ENCODE measurements at regions not wholly inside any gene's neighbourhood (a gene's known extent, or its start where the extent isn't known, plus 50 kb on each side); places are given as distances from the start of the nearest gene placed in this dataset.
A peak's percentile ranks its signal among the peaks of the same experiment; 100 is the strongest.
"Not testable (repeated sequence)": the region's sequence is repeated elsewhere in the genome, so short reads cannot be mapped to it uniquely, and the experiment has no call there.

DNA sequence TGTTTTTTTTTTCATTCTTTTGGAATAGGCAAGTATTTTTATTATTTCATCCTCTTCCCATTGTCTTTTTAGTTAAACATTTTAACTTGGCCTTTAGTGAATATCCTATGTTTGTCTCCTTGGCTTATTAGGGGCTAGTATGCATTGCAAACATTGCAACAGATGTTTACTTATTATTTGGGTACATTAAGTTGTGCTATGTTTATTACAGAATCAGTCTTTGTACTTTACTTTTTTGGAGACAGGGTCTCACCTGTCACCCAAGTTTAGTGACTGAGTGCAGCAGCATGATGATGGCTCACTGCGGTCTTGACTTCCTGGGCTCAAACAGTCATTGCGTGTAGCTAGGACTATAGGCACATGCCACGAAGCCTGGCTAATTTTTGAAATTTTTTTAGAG, 51.1 kb upstream of the NUDT6 start:
- DNase-seq (ENCODE audit: low read depth in 2 of 3, low spot score in 2 of 3): no peak

DNA sequence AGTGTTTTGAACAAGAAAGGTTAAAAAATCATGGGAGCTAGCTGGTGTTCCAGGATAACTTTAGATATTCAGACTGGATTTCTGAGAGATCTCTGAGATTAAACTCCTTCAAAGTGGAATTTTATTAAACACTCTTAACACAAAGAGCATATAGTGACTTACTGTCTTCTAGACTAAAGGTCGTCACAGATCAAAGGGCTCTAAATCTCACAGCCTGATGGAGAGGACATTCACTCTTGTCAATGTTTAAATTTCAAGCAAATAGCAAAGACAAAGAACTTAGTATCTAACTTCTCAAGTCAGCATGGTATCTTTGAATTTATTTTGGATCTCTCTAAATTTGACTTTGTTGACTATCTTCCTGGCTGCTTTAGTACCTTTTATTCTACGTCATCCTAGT, 53.7 kb upstream of the NUDT6 start:
- no peak for DNase-seq (ENCODE audit: low read depth in 2 of 3, low spot score in 2 of 3)

DNA sequence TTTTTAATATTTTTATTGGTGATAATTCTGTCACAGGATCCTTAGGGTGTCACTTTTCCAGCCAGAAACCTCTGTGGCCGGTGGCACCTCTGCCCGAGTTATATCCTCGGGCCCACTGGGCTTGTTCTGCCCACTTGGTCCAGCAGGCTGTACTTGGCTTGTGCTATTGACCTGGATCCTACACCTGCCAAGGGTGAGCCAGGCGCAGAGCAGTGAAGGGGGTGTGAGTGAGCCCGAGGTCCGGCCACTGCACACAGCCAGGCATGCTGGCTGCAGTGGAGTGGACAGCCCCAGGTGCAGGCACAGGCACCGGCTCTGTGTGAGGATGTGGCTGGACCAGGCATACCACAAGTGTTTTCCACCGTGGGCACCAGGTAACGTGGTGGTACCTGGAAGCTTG, 54.7 kb upstream of the NUDT6 start:
- no peak for DNase-seq (ENCODE audit: low read depth in 2 of 3, low spot score in 2 of 3)

DNA sequence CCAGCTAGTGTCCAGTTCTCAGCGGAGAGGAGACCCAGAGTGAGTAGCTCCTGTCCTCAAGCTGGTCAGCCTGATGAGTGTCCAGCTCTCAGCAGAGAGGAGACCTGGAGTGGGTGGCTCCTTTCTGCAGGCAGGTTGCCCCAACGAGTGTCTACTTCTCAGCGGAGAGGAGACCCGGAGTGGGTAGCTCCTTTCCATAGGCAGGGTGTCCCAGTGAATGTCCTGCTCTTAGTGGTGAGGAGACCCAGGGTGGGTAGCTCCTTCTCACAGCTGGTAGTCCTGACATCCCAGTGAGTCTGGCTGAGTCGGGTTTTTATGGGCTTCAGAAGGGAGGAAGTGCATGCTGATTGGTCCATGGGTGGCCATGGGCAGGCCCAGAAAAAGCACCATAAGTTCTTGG, 55.7 kb upstream of the NUDT6 start:
- no peak for DNase-seq (ENCODE audit: low read depth in 2 of 3, low spot score in 2 of 3)

DNA sequence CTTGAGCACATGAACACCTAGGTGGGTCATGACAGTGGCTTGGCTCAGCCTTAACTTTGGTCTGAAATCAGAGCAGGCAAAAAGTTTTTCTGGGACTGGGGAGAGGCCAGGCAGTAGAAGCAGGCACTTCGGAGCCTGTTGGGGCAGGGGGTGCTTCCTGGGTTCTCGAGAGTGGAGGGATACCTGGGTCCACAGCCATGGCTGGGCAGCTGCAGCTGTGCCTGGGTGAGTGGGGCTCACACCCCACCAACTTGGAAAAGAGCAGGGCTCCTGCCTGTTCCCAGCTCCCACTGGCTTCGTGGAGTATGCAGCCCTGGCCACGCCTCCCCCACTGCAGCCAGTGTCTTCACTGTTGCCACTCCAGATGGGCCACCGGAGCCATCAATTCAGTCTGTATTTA, 56.4 kb upstream of the NUDT6 start:
- no peak for DNase-seq (ENCODE audit: low read depth in 2 of 3, low spot score in 2 of 3)

DNA sequence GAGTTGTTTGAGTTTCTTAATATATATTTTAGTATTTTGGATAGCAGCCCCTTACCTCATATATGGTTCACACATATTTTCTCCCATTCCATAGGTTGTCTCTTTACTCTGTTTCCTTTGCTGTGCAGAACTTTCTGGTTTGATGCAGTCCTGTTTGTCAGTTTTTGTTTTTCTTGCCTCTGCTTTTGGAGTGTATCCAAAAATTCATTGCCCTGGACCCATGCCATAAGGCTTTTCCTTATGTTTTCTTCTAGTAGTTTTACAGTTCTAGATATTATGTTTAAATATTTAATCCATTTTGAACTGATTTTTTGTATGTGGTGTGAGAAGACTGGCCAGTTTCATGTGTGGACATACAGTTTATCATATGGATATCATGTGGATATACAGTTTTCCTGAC, 58.5 kb upstream of the NUDT6 start:
- no peak for DNase-seq (ENCODE audit: low read depth in 2 of 3, low spot score in 2 of 3)

DNA sequence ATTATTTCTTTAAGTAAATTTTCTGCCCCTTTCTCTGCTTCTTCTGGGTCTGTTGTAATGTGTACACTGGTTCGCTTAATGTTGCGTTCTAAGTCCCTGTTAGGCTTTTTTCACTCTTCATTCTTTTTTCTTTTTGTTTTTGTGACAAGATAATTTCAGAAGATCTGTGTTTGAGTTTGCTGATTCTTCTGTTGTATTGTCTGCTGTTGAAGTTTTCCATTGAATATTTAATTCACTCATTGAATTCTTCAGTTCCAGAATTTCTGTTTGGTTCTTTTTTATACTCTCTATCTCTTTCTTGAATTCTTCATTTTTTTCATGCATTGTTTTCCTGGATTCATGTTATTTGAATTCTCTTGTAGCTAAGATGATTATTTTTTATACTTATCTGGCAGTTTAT, 66.3 kb upstream of the NUDT6 start:
- DNase-seq (ENCODE audit: low read depth in 2 of 3, low spot score in 2 of 3): peak in 1 of 3 donors; percentile 16

DNA sequence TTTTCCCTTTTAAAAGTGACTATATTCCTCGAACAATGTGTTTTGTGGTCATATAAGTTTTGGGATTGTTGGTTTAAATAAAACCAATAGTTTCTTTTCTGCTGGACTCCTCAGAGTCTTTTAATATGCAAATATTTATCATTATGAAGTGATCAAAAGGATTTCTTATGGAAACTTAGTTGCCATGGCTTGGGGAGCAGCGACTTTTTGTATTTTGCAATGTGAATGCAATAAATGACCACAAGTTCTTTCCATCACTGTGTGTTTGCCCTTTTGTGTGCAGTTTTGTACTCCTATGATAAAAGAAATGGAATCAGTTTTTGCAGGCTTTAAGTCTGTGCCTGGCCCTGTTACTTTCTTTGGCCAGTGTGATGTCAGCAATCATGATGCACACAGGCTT, 68.5 kb upstream of the NUDT6 start:
- no peak for DNase-seq (ENCODE audit: low read depth in 2 of 3, low spot score in 2 of 3)

DNA sequence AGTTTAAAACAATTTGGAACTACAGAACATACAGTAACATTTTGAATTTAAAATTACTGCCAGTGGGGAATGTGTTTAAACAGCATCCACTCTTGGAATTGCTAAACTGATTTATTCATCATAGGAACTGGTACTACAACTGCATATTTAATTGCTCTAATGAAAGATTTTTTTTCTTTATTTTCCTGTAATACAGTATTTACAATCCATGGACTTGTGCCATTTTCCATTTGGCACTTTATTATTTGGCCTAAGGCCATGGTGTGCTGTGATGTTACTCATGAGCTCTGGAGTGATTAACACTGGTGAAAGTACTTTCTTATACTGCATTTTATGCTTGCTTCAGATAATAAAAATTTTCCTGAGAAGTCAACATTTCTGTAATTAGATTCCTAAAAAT, 69.7 kb upstream of the NUDT6 start:
- no peak for DNase-seq (ENCODE audit: low read depth in 2 of 3, low spot score in 2 of 3)

DNA sequence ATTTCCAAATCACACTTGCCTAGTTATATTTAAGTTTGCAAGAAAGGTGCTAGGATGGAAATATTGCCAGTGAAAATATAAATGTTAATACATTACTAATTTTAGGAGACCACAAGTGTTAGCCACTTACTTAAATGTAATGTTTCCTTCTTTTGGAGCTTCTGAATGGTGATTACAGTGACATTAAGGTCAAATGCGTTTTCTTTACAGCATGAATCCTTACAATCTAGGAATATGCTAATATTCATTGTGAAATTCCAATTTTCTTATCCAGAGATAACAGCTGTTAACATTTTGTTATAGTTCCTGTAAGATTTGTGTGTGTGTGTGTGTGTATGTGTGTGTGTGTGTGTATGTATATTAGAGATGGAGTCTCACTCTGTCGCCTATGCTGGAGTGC, 70.2 kb upstream of the NUDT6 start:
- DNase-seq (ENCODE audit: low read depth in 2 of 3, low spot score in 2 of 3): no peak

DNA sequence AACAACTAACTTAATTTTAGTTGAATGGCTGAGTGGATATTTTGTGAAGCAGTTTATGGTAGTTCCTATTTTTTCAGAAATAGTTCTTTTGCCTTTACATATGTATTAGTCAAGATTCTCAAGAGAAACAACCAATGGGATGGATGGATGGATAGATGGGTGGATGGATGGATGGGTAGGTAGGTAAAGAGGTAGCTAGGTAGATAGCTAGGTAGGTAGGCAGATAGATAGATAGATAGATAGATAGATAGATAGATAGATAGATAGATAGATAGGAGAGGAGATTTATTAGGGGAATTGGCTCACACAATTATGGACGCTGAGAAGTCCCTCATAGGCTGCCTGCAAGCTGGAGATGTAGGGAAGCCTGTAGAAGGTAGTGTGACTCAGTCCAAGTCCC, 74.0 kb upstream of the NUDT6 start:
- no peak for DNase-seq (ENCODE audit: low read depth in 2 of 3, low spot score in 2 of 3)

DNA sequence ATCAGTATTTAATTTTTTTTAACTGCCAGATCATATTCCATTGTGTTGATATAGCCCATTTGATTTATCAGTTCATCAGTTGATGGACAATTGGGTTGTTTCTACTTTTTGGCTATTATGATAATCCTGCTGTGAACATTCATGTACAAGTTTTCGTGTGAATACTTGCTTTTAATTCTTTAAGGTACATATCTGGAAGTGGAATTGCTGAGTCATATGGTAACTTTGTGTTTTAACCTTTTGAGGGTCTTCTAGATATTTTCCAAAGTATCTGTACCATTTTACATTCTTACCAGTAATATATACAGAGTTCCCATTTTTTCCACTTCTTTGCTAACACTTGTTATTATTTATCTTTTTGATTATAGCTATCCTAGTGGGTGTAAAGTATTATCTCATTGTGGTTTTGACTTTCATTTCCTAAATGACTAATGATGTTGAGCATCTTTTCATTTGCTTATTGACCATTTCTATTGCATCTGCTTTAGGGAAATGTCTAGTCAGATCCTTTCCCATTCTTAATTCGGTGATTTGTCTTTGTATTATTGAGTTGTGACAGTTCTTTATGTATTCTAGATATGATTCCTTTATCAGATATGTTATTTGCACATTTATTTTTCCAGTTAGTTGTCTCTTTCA, 75.2 kb upstream of the NUDT6 start:
- no peak for DNase-seq (ENCODE audit: low read depth in 2 of 3, low spot score in 2 of 3)

DNA sequence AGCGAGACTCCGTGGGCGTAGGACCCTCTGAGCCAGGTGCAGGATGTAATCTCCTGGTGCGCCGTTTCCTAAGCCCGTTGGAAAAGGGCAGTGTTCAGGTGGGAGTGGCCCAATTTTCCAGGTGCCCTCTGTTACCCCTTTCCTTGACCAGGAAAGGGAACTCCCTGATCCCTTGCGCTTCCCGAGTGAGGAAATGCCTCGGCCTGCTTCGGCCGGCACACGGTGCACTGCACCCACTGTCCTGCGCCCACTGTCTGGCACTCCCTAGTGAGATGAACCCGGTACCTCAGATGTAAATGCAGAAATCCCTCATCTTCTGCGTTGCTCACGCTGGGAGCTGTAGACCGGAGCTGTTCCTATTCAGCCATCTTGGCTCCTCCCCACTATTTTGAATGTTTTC, 81.7 kb upstream of the NUDT6 start:
- not testable (repeated sequence) for DNase-seq (ENCODE audit: low read depth in 2 of 3, low spot score in 2 of 3)

DNA sequence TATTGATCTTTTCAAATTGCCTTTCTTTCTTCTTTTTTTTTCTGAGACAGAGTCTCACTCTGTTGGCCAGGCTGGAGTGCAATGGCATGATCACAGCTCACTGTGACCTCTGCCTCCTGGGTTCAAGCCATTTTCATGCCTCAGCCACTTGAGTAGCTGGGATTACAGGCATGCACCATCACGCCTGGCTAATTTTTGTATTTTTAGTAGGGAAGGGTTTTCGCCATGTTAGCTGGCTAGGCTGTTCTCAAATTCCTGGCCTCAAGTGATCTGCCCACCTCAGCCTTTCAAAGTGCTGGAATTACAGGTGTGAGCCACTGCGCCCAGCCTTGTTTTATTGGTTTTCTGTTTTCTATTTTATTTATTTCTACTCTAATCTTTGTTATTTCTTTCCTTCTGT, 82.7 kb upstream of the NUDT6 start:
- not testable (repeated sequence) for DNase-seq (ENCODE audit: low read depth in 2 of 3, low spot score in 2 of 3)

DNA sequence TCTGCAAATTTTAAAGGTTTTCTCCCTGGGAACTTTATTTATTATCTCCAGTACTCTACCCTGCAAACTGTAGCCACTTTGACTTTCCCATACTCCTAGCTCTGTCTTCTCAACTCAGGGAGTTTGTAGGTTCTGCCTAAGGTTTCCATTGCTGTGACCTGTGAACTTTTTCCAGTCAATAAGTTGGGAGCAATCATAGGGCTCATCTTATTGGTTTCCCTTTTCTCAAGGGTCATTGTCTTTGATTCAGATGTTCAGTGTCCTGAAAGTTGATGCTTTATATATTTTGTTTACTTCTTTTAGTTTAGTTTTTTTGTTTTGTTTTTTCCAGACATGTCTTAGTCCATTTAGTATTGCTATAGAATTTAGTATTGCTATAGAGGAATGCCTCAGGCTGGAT, 85.3 kb upstream of the NUDT6 start:
- no peak for DNase-seq (ENCODE audit: low read depth in 2 of 3, low spot score in 2 of 3)

DNA sequence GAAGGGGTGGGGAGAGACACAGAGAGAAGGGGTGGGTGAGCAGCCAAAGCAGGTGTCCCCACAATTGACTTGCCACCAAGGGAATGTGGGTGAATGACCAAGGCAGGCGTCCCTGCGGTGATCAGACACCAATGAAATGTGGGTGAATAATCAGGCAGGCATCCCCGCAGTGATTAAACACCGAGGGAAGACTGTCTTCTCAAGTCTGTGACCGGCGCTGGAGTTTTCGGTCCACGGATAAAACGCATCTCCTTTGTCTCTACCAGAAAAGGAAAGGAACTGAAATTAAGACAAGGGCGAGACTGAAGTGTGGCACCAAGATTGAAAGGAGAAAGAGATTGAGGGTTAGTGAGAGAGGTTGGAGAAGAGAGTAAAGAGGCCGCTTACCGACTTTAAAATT, 90.0 kb upstream of the NUDT6 start:
- not testable (repeated sequence) for DNase-seq (ENCODE audit: low read depth in 2 of 3, low spot score in 2 of 3)

DNA sequence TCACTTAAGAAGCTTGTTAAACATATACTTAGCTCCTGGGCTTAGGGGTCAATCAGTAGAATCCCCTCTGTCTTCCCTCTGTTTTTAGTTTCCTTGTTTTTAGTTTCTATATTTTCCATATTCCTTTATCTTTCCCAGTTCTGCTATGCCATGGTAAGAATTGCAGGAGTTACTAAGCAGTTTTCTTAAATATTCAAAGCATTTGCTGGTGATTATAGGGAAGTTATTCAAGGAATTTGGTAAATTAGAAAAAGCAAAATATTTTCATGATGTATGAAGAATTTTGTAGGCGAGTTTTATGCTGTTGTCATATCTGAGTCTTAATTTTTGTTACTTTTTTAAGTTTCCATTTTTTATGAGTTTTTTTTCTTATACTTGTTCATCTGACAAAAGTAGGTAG, 91.6 kb upstream of the NUDT6 start:
- DNase-seq (ENCODE audit: low read depth in 2 of 3, low spot score in 2 of 3): no peak

DNA sequence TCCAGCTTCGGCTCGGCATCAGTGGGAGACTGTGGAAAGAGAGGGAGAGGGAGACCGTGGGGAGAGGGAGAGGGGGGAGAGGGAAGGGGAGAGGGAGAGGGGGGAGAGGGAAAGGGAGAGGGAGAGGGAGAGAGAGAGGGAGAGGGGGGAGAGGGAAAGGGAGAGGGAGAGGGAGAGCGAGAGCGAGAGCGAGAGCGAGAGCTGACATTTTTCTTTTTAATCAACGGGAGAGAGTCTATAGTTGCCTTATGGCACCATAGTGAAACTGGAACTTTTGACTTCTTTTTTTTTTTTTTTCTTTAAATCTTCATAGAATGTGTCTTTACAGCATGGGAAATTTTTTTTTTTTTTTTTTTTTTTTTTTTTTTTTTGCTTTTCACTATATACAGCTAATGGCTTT, 94.7 kb upstream of the NUDT6 start:
- no peak for DNase-seq (ENCODE audit: low read depth in 2 of 3, low spot score in 2 of 3)

DNA sequence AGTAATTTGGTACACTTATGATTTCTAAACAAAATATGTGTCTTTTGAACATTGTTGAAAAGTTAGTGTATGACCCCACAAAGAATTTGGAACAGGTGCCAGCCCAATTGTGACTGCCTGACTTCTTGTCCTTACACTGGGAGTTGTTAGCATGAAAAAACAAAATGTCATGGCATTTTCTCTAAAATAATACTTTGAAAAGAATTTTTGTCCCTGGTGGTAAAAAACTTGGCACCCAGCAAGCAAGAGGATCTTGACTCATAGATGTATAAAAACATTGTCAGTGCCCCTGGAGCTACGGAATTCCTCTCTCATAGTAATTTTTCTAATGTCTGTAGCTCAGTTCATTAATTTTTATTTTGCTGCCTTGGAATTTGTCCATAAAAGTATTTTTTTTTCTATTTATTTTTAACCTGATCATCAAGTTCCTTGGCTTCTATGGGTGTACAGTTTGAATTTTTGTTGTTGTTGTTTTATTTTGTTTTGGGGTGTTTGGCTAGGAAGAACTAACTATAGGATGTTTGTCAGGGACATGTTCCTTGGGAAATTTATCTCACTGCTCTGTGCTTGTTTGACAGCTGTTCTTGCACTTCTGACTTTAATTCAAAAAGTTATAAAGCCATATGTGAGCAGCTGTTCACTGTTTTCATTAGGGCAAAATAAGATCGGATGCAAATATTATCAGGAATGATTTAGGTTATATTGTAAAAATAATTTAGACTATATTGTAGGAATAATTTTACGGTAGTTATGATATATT, 95.4 kb upstream of the NUDT6 start:
- DNase-seq (ENCODE audit: low read depth in 2 of 3, low spot score in 2 of 3): no peak

DNA sequence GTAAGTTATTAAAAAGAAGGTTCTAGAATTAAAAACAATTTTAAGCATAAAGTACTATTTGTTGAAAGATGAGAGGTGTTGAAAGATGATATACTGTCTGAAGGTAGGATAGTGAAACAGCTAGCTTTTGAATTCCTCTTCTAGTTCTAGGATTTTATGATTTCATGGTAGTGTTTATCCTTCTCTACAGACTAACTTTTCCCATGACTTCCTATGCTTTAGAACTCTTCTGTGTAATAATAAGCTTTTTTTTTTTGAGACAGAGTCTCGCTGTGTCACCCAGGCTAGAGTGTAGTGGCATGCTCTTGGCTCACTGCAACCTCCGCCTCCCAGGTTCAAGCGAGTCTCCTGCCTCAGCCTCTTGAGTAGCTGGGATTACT, 96.0 kb upstream of the NUDT6 start:
- no peak for DNase-seq (ENCODE audit: low read depth in 2 of 3, low spot score in 2 of 3)

DNA sequence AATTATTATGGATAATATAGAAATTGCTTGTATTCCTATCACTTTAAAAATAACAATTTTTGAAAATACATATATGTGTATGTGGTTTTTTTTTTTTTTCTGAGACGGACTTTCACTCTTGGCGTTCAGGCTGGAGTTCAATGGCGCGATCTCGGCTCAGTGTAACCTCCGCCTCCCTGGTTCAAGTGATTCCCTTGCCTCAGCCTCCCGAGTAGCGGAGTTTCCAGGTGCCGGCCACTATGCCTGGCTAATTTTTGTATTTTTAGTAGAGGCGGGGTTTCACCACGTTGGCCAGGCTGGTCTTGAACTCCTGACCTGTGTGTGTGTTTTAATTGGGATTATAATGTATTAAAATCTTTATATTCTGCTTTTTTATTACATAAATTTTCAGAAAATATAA, 97.9 kb upstream of the NUDT6 start:
- no peak for DNase-seq (ENCODE audit: low read depth in 2 of 3, low spot score in 2 of 3)

DNA sequence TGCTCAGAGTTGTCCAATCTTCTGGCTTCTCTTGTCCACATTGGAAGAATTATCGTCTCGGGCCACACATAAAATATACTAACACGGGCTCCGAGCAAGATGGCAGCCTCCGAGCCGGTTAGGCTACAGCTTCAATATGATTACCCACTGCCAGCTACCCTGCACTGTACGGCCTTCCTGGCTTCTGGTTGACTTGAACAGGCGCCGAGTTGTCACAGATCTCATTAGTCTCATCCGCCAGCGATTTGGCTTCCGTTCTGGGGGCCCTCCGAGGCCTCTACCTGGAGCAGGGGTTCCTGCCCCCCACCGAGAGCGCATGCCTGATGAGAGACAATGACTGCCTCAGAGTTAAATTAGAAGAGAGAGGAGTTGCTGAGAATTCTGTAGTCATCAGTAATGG, 101.2 kb upstream of the NUDT6 start:
- no peak for DNase-seq (ENCODE audit: low read depth in 2 of 3, low spot score in 2 of 3)

DNA sequence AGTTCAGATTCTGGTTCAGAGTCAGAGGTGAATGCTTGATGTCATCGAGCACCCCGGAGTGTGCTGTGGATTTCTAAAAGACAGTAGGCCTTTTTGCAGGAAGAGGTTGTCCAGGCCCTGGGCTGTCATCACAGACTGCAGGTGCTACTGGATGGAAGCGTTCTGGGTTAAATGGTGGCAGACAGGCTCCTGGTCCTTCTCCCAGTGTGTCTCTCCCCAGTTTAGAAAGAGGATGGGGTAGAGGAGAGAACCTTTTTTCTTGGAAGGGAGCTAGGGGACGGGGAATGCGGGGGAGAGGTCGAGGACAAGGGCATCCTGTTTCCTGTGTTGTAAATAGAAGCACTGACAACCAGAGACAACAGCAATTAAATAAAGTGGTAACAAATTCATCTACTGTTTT, 102.3 kb upstream of the NUDT6 start:
- DNase-seq (ENCODE audit: low read depth in 2 of 3, low spot score in 2 of 3): no peak
